ENCODE measurements at regions not wholly inside any gene's neighbourhood (a gene's known extent, or its start where the extent isn't known, plus 50 kb on each side); places are given as distances from the start of the nearest gene placed in this dataset.
A peak's percentile ranks its signal among the peaks of the same experiment; 100 is the strongest.

- in situ Hi-C loops (cut with HindIII; ENCODE audit: low pct_unique_long_range_greater_than_20kb, low sequenced_read_pairs), result no loop called here
- DNase-seq (ENCODE audit: low read depth, low spot score), result no peak
These were observed 50.8 kb upstream of the ANP32A start for GRCh38 chr15:68871507-68871906.

GRCh38 chr15:68874788-68875187 lies 54.1 kb upstream of the ANP32A start:
- DNase-seq (ENCODE audit: low read depth, low spot score), result no peak
- in situ Hi-C loops (cut with HindIII; ENCODE audit: low pct_unique_long_range_greater_than_20kb, low sequenced_read_pairs), result no loop called here

GRCh38 chr15:68875377-68876116 lies 54.8 kb upstream of the SPESP1 start:
- DNase-seq (ENCODE audit: low read depth, low spot score), result peak; percentile 90
- in situ Hi-C loops (cut with HindIII; ENCODE audit: low pct_unique_long_range_greater_than_20kb, low sequenced_read_pairs), result no loop called here

DNA sequence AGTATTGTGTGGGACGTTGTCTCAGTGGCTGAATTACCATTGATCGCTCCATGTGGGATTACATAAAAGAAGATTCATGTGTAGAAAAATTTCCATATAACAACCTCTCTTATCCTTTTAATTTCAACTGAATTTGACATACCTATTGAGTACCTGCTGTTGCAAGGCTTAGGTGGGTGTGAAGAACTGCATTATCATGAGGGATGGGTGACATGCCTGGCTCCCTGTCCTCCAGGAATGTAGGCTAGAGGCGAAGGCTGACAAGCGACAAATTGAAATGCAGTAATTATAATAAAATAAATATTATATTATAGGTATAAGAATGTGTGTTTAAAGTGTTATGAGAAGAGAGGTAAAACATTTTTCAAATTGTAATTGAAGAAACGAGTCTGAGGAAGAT lies 52.7 kb upstream of the SPESP1 start:
- in situ Hi-C loops (cut with HindIII; ENCODE audit: low pct_unique_long_range_greater_than_20kb, low sequenced_read_pairs), result no loop called here
- DNase-seq (ENCODE audit: low read depth, low spot score), result no peak

GRCh38 chr15:68880382-68880781 lies 49.9 kb upstream of the SPESP1 start:
- DNase-seq (ENCODE audit: low read depth, low spot score), result no peak
- in situ Hi-C loops (cut with HindIII; ENCODE audit: low pct_unique_long_range_greater_than_20kb, low sequenced_read_pairs), result no loop called here
